BLaER1 treated with 17β-estradiol and CSF1 and Interleukin-3, amounts not matched to agents 10 nM and 100 nM (cell line): ENCODE measurements at regions not wholly inside any gene's neighbourhood (a gene's known extent, or its start where the extent isn't known, plus 50 kb on each side); places are given as distances from the start of the nearest gene placed in this dataset.

Experiments used
- H3K27ac ChIP-seq, 11 experiments: shearing (Covaris generic); formaldehyde crosslinking; 2 replicates each; pipeline ENCODE4 v1.8.1; 2022
- H3K27me3 ChIP-seq, 11 experiments: shearing (Covaris generic); formaldehyde crosslinking; 2 replicates each; pipeline ENCODE4 v1.8.1; 2022
- H3K36me3 ChIP-seq, 11 experiments: shearing (Covaris generic); formaldehyde crosslinking; 2 replicates each; pipeline ENCODE4 v1.8.1; 2022
- H3K4me1 ChIP-seq, 10 experiments: shearing (Covaris generic); formaldehyde crosslinking; 2 replicates each; pipeline ENCODE4 v1.8.1; 2022
- H3K4me2 ChIP-seq, 11 experiments: shearing (Covaris generic); formaldehyde crosslinking; 2 replicates each; pipeline ENCODE4 v1.8.1; 2022
- H3K4me3 ChIP-seq, 10 experiments: shearing (Covaris generic); formaldehyde crosslinking; 2 replicates each; pipeline ENCODE4 v1.8.1; 2022
- H3K9ac ChIP-seq, 11 experiments: shearing (Covaris generic); formaldehyde crosslinking; 2 replicates each; pipeline ENCODE4 v1.8.1; 2022
- H3K9me3 ChIP-seq, 11 experiments: shearing (Covaris generic); formaldehyde crosslinking; replicated peaks in 1 of 11; 2 replicates each; pipeline ENCODE4 v1.8.1; 2022
- H4K20me1 ChIP-seq, 11 experiments: shearing (Covaris generic); formaldehyde crosslinking; 2 replicates each; pipeline ENCODE4 v1.8.1; 2022
- Cebpa-rat ChIP-seq, 11 experiments: shearing (Covaris generic); IDR thresholded peaks; 2 replicates each; pipeline ENCODE4 v1.8.1; 2022

GRCh38 chr2:18170642-18171041, 292.2 kb downstream of the KCNS3 start:
- Histone ChIP-seq H3K4me3 (no peak overlapping the region), H3K4me1 (peaks cover 22 to 42% (median 35%) of the 10 kb centered on the region in 10 experiments), H3K9me3 (peaks cover 0 to 24% (median 14%) of the 10 kb centered on the region in 11 experiments; a peak in 12 of 22 replicates), H3K9ac (no peak overlapping the region), H3K4me2 (peak overlapping the region in 1 of 11 experiments; percentile 43; a peak in 1 of 22 replicates), H4K20me1 (no peaks in the 10 kb centered on the region), H3K27ac (no peak overlapping the region), H3K27me3 (no peaks in the 10 kb centered on the region), H3K36me3 (no peaks in the 10 kb centered on the region)
- no peak for TF ChIP-seq Cebpa-rat (IDR thresholded peaks at IDR 0.05)

DNA sequence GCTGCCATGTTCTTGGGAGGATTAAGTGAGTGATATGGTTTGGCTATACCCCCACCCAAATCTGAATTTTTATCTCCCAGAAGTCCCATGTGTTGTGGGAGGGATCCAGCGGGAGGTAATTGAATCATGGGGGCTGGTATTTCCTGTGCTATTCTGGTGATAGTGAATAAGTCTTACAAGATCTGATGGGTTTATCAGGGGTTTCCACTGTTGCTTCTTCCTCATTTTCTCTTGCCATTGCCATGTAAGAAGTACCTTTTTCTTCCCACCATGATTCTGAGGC, 291.4 kb downstream of the KCNS3 start:
- H3K27me3 ChIP-seq, result no peaks in the 10 kb centered on the region
- peak overlapping the region; percentile 24 to 57 (median 43); a peak in 19 of 22 replicates for H3K4me2 ChIP-seq
- TF ChIP-seq Cebpa-rat (IDR thresholded peaks at IDR 0.05), result no peak
- peaks cover 22 to 42% (median 35%) of the 10 kb centered on the region in 10 experiments for H3K4me1 ChIP-seq
- no peak overlapping the region for H3K9ac ChIP-seq
- H4K20me1 ChIP-seq, result no peaks in the 10 kb centered on the region
- no peak overlapping the region for H3K27ac ChIP-seq
- no peak overlapping the region for H3K4me3 ChIP-seq
- H3K9me3 ChIP-seq, result peaks cover 0 to 24% (median 14%) of the 10 kb centered on the region in 11 experiments; a peak in 12 of 22 replicates
- no peaks in the 10 kb centered on the region for H3K36me3 ChIP-seq

DNA sequence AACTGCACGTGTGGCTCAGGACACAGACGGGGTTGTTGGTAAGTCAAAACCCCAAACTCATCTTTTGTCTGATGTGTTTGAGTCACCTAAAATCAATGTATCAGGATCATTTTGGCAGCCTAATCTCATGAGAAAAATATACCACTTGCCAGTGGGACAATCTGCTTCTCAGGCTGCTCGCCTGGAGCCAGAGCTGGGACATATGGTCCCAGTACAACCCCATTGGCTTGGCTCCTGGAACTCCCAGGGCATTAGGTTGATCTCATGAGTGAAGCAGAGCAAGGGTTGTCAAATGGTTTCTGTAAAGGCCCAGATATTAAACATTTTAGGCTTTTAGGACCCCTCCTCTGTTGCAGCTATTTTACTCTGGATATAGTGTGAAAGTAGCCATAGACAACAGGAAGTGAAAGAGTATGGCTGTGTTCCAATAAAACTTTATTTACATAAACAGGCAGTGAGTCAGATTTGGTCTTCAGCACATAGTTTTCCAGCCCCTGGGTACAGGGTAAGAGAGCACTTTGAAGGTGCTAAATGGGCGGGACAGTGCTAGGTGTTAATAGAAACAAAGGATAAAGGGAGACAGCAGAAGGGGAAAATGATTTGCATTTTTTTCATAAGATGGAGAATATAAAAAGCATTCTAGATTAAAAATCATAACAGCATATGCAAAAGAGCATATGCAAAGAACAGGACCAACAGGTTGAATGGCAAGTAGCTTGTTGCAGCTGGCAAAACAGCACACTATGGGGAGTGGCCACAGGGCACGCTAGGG, 290.8 kb downstream of the KCNS3 start:
- Histone ChIP-seq H3K4me3 (no peak overlapping the region), H3K36me3 (no peaks in the 10 kb centered on the region), H3K9me3 (peaks cover 0 to 24% (median 14%) of the 10 kb centered on the region in 11 experiments; a peak in 12 of 22 replicates), H3K4me1 (peaks cover 22 to 42% (median 35%) of the 10 kb centered on the region in 10 experiments), H3K27me3 (no peaks in the 10 kb centered on the region), H3K9ac (no peak overlapping the region), H3K4me2 (peak overlapping the region; percentile 24 to 57 (median 43); a peak in 19 of 22 replicates), H4K20me1 (no peaks in the 10 kb centered on the region), H3K27ac (peak overlapping the region in 3 of 11 experiments; percentile 32 to 67 (median 65); a peak in 1 of 22 replicates)
- TF ChIP-seq Cebpa-rat (IDR thresholded peaks at IDR 0.05), result no peak

DNA sequence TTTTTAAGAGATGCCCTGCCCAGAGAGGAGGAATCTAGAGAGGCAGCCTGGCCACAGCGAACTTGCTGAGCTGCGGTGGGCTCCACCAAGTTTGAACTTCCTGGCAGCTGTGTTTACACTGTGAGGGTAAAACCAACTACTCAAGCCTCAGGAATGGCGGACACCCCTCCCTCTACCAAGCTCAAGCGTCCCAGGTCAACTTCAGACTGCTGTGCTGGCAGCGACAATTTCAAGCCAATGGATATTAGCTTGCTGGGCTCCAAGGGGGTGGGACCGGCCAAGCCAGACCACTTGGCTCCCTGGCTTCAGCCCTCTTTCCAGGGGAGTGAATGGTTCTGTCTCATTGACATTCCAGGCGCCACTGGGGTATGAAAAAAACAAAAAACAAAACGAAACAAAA, 289.4 kb downstream of the KCNS3 start:
- Histone ChIP-seq H3K4me1 (peaks cover 22 to 46% (median 35%) of the 10 kb centered on the region in 10 experiments), H3K4me3 (peak overlapping the region in 7 of 10 experiments; percentile 10 to 40 (median 31); a peak in 10 of 20 replicates), H3K27me3 (no peaks in the 10 kb centered on the region), H3K36me3 (no peaks in the 10 kb centered on the region), H3K4me2 (peak overlapping the region; percentile 42 to 87 (median 70)), H3K9ac (peak overlapping the region in 6 of 11 experiments; percentile 31 to 60 (median 44); a peak in 10 of 22 replicates), H3K9me3 (peaks cover 0 to 24% (median 15%) of the 10 kb centered on the region in 11 experiments; a peak in 12 of 22 replicates), H3K27ac (peak overlapping the region in 9 of 11 experiments; percentile 17 to 78 (median 63); a peak in 16 of 22 replicates), H4K20me1 (no peaks in the 10 kb centered on the region)
- TF ChIP-seq Cebpa-rat (IDR thresholded peaks at IDR 0.05), result no peak

GRCh38 chr2:18161681-18162080, 283.2 kb downstream of the KCNS3 start:
- H3K4me2 ChIP-seq, result peak overlapping the region in 8 of 11 experiments; percentile 62 to 86 (median 69); a peak in 14 of 22 replicates
- no peaks in the 10 kb centered on the region for H3K36me3 ChIP-seq
- H3K27ac ChIP-seq, result peak overlapping the region in 2 of 11 experiments; percentile 78 to 79; a peak in 3 of 22 replicates
- TF ChIP-seq Cebpa-rat (IDR thresholded peaks at IDR 0.05), result no peak
- peaks cover 0 to 14% (median 4%) of the 10 kb centered on the region in 11 experiments; a peak in 5 of 22 replicates for H3K9me3 ChIP-seq
- no peak overlapping the region for H3K9ac ChIP-seq
- no peaks in the 10 kb centered on the region for H3K27me3 ChIP-seq
- no peak overlapping the region for H3K4me3 ChIP-seq
- peaks cover 23 to 49% (median 33%) of the 10 kb centered on the region in 10 experiments for H3K4me1 ChIP-seq
- H4K20me1 ChIP-seq, result no peaks in the 10 kb centered on the region

- Histone ChIP-seq H3K4me2 (peak overlapping the region; percentile 62 to 86 (median 67)), H3K4me1 (peaks cover 23 to 49% (median 33%) of the 10 kb centered on the region in 10 experiments), H3K27me3 (no peaks in the 10 kb centered on the region), H3K27ac (peak overlapping the region in 9 of 11 experiments; percentile 38 to 79 (median 61); a peak in 18 of 22 replicates), H3K4me3 (peak overlapping the region in 4 of 10 experiments; percentile 15 to 34 (median 18); a peak in 5 of 20 replicates), H3K36me3 (no peaks in the 10 kb centered on the region), H3K9ac (peak overlapping the region in 10 of 11 experiments; percentile 4 to 66 (median 40); a peak in 13 of 22 replicates), H4K20me1 (no peaks in the 10 kb centered on the region), H3K9me3 (0 out of 22 replicates have a peak, but pooled peaks cover 0 to 8% (median 0%) of the 10 kb centered on the region in 11 experiments)
- TF ChIP-seq Cebpa-rat (IDR thresholded peaks at IDR 0.05), result no peak
These were observed 281.4 kb downstream of the KCNS3 start for GRCh38 chr2:18159896-18160295.

- Histone ChIP-seq H3K4me3 (no peak overlapping the region), H3K36me3 (no peaks in the 10 kb centered on the region), H3K9me3 (no peaks in the 10 kb centered on the region), H3K27me3 (no peaks in the 10 kb centered on the region), H3K4me1 (peaks cover 22 to 48% (median 33%) of the 10 kb centered on the region in 10 experiments), H4K20me1 (no peaks in the 10 kb centered on the region), H3K27ac (no peak overlapping the region), H3K9ac (no peak overlapping the region), H3K4me2 (no peak overlapping the region)
- TF ChIP-seq Cebpa-rat (IDR thresholded peaks at IDR 0.05), result no peak
These were observed 278.0 kb downstream of the KCNS3 start for GRCh38 chr2:18156421-18156820.

- Histone ChIP-seq H3K36me3 (no peaks in the 10 kb centered on the region), H3K9ac (no peak overlapping the region), H3K9me3 (no peaks in the 10 kb centered on the region), H3K27ac (no peak overlapping the region), H4K20me1 (no peaks in the 10 kb centered on the region), H3K27me3 (no peaks in the 10 kb centered on the region), H3K4me2 (no peak overlapping the region), H3K4me1 (peaks cover 18 to 44% (median 29%) of the 10 kb centered on the region in 10 experiments), H3K4me3 (no peak overlapping the region)
- TF ChIP-seq Cebpa-rat (IDR thresholded peaks at IDR 0.05), result no peak
These were observed 277.5 kb downstream of the KCNS3 start for GRCh38 chr2:18156002-18156401.

- Histone ChIP-seq H4K20me1 (no peaks in the 10 kb centered on the region), H3K4me1 (peaks cover 6 to 32% (median 17%) of the 10 kb centered on the region in 10 experiments), H3K9me3 (no peaks in the 10 kb centered on the region), H3K27ac (no peak overlapping the region), H3K4me2 (no peak overlapping the region), H3K36me3 (no peaks in the 10 kb centered on the region), H3K9ac (no peak overlapping the region), H3K4me3 (no peak overlapping the region), H3K27me3 (no peaks in the 10 kb centered on the region)
- TF ChIP-seq Cebpa-rat (IDR thresholded peaks at IDR 0.05), result no peak
These were observed 276.3 kb downstream of the KCNS3 start for GRCh38 chr2:18154812-18155211.
